ENCODE measurements at regions not wholly inside any gene's neighbourhood (a gene's known extent, or its start where the extent isn't known, plus 50 kb on each side); places are given as distances from the start of the nearest gene placed in this dataset.

DNA sequence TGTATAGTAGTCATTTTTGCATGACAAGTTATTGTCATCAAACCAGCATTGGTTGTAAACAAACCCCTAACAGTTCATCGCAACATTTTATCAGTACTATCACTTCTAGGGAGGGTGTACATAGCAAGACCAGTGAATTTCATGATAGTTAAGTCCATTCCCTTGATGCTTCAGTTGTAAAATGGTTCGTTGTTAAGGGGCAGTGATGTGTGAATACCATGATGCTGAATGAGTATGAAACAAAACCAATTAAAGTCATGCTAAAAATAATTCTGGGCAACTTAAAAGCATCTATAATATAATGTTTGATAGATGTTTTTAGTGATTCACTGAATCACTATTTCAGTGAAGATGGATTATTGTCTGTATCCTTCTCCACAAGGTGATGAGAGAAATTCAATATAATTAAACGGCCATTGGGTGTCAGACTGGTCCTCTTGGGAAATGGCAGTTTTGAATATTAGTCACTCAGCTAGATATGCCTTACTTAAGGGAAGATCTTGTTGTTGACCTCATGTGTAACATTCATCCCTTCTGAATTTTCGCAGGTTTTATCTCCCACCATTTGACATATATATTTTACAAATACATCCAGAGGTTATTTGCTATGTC lies 742.2 kb upstream of the TMPRSS15 start (continued):
- TF ChIP-seq TBL1XR1 (IDR thresholded peaks at IDR 0.05; ENCODE audit: low read length in 2 of 2) (no peak), MCM7 (IDR thresholded peaks at IDR 0.05) (no peak), ZNF644 (tag; IDR thresholded peaks at IDR 0.05; ENCODE audit: low read depth) (no peak), PML (IDR thresholded peaks at IDR 0.05; ENCODE audit: low read length) (no peak), TAF9B (IDR thresholded peaks at IDR 0.05; ENCODE audit: partially characterized antibody) (no peak)
- TF ChIP-seq, protein P1, sequence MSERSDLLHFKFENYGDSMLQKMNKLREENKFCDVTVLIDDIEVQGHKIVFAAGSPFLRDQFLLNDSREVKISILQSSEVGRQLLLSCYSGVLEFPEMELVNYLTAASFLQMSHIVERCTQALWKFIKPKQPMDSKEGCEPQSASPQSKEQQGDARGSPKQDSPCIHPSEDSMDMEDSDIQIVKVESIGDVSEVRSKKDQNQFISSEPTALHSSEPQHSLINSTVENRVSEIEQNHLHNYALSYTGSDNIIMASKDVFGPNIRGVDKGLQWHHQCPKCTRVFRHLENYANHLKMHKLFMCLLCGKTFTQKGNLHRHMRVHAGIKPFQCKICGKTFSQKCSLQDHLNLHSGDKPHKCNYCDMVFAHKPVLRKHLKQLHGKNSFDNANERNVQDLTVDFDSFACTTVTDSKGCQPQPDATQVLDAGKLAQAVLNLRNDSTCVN (CRISPR knock-in tag; IDR thresholded peaks at IDR 0.05): no peak

DNA sequence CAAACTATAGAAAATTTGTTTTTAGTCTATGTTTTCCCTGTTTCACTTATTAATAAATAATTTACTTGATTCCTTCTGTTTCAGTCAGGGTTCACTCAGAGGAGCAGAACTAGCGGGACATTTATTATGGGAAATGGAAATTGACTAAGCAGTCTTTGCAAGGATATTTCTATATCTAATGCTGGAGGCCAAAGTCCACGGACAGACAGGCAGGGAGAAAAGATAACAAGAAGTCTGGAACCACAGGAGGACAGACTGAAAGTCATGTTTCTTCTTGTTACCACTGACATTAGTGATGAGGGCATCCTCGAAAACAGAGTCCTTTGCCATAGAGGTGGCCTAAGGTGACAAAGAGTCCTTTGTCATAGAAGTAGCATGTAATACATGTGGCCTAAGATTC lies 744.5 kb upstream of the TMPRSS15 start:
- Histone ChIP-seq H3K36me3 (ENCODE audit: control insufficient read depth, insufficient read depth, low read length) (no peaks in the 10 kb centered on the region), H4K20me1 (replicated peaks; ENCODE audit: control insufficient read depth, insufficient read depth, low read length) (no peaks in the 10 kb centered on the region), H3K79me2 (ENCODE audit: control insufficient read depth, insufficient read depth, low read length) (no peaks in the 10 kb centered on the region), H3K9me1 (ENCODE audit: control insufficient read depth, insufficient read depth, low read length) (no peaks in the 10 kb centered on the region), H3K27me3 (ENCODE audit: control insufficient read depth in 2 of 2, insufficient read depth in 2 of 2, low read length in 2 of 2) (no peaks in the 10 kb centered on the region), H3K9ac (ENCODE audit: insufficient read depth in 1 of 2, low read depth in 2 of 2, low read length in 2 of 2) (no peak overlapping the region), H2AFZ (ENCODE audit: low read depth, low read length) (no peak overlapping the region), H3K4me3 (no peak overlapping the region), H3K27ac (ENCODE audit: extremely low read depth, low read depth, low read length) (no peak overlapping the region), H3K4me1 (replicated peaks in 1 of 2; ENCODE audit: control insufficient read depth in 2 of 2, insufficient read depth in 2 of 2, low read length in 2 of 2) (no peaks in the 10 kb centered on the region), H3K4me2 (ENCODE audit: insufficient read depth, low read length) (no peak overlapping the region), H3K9me3 (replicated peaks; ENCODE audit: control insufficient read depth, insufficient read depth, low read depth, low read length) (no peaks in the 10 kb centered on the region)
- FAIRE-seq (no peak), DNase-seq (ENCODE audit: extremely low read depth in 1 of 4, low spot score in 3 of 4) (no peak), ATAC-seq (no peak)
- CTCF ChIA-PET (ENCODE audit: low intra/inter-chr PET ratio): no interaction called here
- POLR2A ChIA-PET: no interaction called here
- intact Hi-C loops (cut with micrococcal nuclease): no loop called here
- 0% methylated on average over 3 of the region's 3 CpGs for WGBS (ENCODE audit: insufficient coverage, low coverage, missing lambda C conversion rate)
- no TSS peak for BruUV-seq (replicated peaks)
- in situ Hi-C loops (cut with MboI): no loop called here
- no peak for TF ChIP-seq CBFA2T2 (conservative IDR thresholded peaks at IDR 0.05)
- TF ChIP-seq, protein P2, sequence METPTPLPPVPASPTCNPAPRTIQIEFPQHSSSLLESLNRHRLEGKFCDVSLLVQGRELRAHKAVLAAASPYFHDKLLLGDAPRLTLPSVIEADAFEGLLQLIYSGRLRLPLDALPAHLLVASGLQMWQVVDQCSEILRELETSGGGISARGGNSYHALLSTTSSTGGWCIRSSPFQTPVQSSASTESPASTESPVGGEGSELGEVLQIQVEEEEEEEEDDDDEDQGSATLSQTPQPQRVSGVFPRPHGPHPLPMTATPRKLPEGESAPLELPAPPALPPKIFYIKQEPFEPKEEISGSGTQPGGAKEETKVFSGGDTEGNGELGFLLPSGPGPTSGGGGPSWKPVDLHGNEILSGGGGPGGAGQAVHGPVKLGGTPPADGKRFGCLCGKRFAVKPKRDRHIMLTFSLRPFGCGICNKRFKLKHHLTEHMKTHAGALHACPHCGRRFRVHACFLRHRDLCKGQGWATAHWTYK (CRISPR knock-in tag; IDR thresholded peaks at IDR 0.05): no peak
- TF ChIP-seq, protein P3, sequence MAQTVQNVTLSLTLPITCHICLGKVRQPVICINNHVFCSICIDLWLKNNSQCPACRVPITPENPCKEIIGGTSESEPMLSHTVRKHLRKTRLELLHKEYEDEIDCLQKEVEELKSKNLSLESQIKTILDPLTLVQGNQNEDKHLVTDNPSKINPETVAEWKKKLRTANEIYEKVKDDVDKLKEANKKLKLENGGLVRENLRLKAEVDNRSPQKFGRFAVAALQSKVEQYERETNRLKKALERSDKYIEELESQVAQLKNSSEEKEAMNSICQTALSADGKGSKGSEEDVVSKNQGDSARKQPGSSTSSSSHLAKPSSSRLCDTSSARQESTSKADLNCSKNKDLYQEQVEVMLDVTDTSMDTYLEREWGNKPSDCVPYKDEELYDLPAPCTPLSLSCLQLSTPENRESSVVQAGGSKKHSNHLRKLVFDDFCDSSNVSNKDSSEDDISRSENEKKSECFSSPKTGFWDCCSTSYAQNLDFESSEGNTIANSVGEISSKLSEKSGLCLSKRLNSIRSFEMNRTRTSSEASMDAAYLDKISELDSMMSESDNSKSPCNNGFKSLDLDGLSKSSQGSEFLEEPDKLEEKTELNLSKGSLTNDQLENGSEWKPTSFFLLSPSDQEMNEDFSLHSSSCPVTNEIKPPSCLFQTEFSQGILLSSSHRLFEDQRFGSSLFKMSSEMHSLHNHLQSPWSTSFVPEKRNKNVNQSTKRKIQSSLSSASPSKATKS (CRISPR knock-in tag; IDR thresholded peaks at IDR 0.05): no peak
- TF ChIP-seq GTF2A2 (tag; IDR thresholded peaks at IDR 0.05): no peak
- no peak for TF ChIP-seq ETV6 (IDR thresholded peaks at IDR 0.05; ENCODE audit: borderline replicate concordance in 1 of 2, low read depth in 2 of 2, low read length in 1 of 2)
- TF ChIP-seq ETV6 (CRISPR knock-in tag; IDR thresholded peaks at IDR 0.05; ENCODE audit: borderline replicate concordance): no peak
- TF ChIP-seq, protein P4, sequence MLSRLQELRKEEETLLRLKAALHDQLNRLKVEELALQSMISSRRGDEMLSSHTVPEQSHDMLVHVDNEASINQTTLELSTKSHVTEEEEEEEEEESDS (CRISPR knock-in tag; IDR thresholded peaks at IDR 0.05): no peak
- TF ChIP-seq RBBP5 (IDR thresholded peaks at IDR 0.05; ENCODE audit: borderline replicate concordance, insufficient read depth, low read length, poor library complexity, severe bottlenecking): no peak
- TF ChIP-seq ZSCAN32 (CRISPR knock-in tag; IDR thresholded peaks at IDR 0.05): no peak
- no peak for TF ChIP-seq FOS (IDR thresholded peaks at IDR 0.05; ENCODE audit: extremely low read depth, insufficient read length)
- TF ChIP-seq POLR3A (IDR thresholded peaks at IDR 0.05; ENCODE audit: borderline replicate concordance, extremely low read depth, insufficient read depth, insufficient read length): no peak

All from K562 (cell line).